Ammon's horn (tissue), 1 donor: ENCODE measurements at regions not wholly inside any gene's neighbourhood (a gene's known extent, or its start where the extent isn't known, plus 50 kb on each side); places are given as distances from the start of the nearest gene placed in this dataset.

ENCODE experiments used
- DNase-seq: peaks from one replicate; pipeline ENCODE4 v3.0.0-alpha.2; 2016; ENCODE audit warnings: low spot score

- no peak for DNase-seq
Observed at GRCh38 chrX:76228499-76228898, 55.6 kb downstream of the PBDC1 start.

- DNase-seq: no peak
Observed at GRCh38 chrX:76248901-76249300, 76.0 kb downstream of the PBDC1 start.

DNA sequence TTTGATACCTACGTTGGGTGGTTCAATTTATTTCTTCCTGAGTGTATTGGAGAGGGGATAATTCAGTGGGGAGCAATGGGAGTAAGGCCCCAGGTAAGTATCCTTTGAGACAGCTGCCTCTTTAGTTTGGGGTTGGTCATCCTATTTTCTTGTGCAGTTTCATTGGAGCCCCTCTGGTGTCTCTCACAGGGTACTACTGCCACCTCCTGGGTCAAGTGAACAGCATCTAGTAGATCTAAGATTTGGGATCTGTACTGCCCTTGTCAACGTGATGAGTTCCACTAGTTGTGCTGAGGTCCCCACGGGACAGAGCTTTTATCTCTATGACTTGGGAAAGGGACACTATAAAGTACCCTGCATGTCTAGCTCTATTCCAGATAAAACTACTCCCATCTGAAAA lies 80.6 kb downstream of the PBDC1 start:
- peak; percentile 32 for DNase-seq

- peak; percentile 60 for DNase-seq
Observed at GRCh38 chrX:76279007-76279406, 106.1 kb downstream of the PBDC1 start.
